Uterus (tissue), 3 donors: ENCODE measurements at regions not wholly inside any gene's neighbourhood (a gene's known extent, or its start where the extent isn't known, plus 50 kb on each side); places are given as distances from the start of the nearest gene placed in this dataset.

Source experiments
- DNase-seq, 2 donors: peaks; one replicate each; pipeline ENCODE4 v3.0.0-alpha.2; 2019 to 2020
- H3K27ac ChIP-seq, 2 donors: fragments of 200-600 bp; sonication (generic); 1 replicate in 1 of 2; 2 replicates in 1 of 2; pipeline ENCODE4 v1.5.1; 2016 to 2018
- H3K27me3 ChIP-seq, 2 donors: fragments of 200-600 bp; sonication (generic); one replicate each; pipeline ENCODE4 v1.5.1; 2018 to 2019; ENCODE audit warnings: control low read depth in 1 of 2
- H3K36me3 ChIP-seq, 2 donors: fragments of 200-600 bp; sonication (generic); one replicate each; pipeline ENCODE4 v1.5.1; 2019; ENCODE audit warnings: control low read depth in 1 of 2
- H3K4me1 ChIP-seq, 2 donors: fragments of 200-600 bp; sonication (generic); one replicate each; pipeline ENCODE4 v1.5.1; 2018 to 2019; ENCODE audit warnings: control low read depth in 1 of 2
- H3K4me3 ChIP-seq, 2 donors: fragments of 200-600 bp; sonication (generic); 1 replicate in 1 of 2; 2 replicates in 1 of 2; pipeline ENCODE4 v1.5.1; 2018 to 2019; ENCODE audit warnings: mild to moderate bottlenecking in 1 of 2
- H3K9me3 ChIP-seq, 2 donors: fragments of 200-600 bp; sonication (generic); one replicate each; pipeline ENCODE4 v1.5.1; 2019; ENCODE audit warnings: control low read depth in 1 of 2
- POLR2A ChIP-seq, 2 donors: fragments of 450-650 bp; IDR thresholded peaks; one replicate each; pipeline ENCODE4 v1.6.1; 2016; ENCODE audit warnings: antibody characterized with exemption in 2 of 2, mild to moderate bottlenecking in 1 of 2, moderate library complexity in 1 of 2
- intact Hi-C: fragments of 100-400 bp; cut with DNase I; formaldehyde crosslinking; loops from one replicate; pipeline ENCODE4 v1.15.1; 2023; ENCODE audit warnings: low total_unique reads
- TF ChIP-seq, protein P1 (sequence below), 4 experiments: fragments of 200-600 bp in 2 of 4; fragments of 450-650 bp in 2 of 4; sonication (generic) in 2 of 4; IDR thresholded peaks; one replicate each; pipeline ENCODE4 v1.5.1; 2016 to 2019; ENCODE audit warnings: antibody characterized with exemption in 4 of 4, mild to moderate bottlenecking in 2 of 4, moderate library complexity in 1 of 4
- donor health status: DM: yes; HTN: yes; CAD: no.

DNA sequence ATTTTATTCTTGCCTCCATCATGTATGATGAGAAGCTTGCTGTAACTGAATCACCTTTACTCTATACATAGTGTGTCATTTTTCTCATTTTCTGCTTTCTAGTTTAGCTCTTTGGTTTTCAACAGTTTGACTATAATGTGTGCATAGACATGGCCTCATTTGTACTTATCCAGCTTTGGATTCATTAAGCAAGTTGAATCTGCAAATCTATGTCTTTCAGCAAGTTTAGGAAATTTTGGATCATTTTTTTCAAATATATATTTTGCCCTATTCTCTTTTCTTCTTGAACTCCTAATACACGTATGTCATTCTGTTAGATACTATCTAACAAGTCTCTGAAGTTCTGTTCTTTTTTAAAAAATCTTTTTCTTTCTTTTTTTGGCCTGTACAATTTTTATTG lies 57.8 kb downstream of the PRLHR start:
- no peaks in the 10 kb centered on the region for H3K27me3 ChIP-seq
- no peak for DNase-seq
- H3K27ac ChIP-seq = no peak overlapping the region
- H3K36me3 ChIP-seq = no peaks in the 10 kb centered on the region
- TF ChIP-seq, protein P1, sequence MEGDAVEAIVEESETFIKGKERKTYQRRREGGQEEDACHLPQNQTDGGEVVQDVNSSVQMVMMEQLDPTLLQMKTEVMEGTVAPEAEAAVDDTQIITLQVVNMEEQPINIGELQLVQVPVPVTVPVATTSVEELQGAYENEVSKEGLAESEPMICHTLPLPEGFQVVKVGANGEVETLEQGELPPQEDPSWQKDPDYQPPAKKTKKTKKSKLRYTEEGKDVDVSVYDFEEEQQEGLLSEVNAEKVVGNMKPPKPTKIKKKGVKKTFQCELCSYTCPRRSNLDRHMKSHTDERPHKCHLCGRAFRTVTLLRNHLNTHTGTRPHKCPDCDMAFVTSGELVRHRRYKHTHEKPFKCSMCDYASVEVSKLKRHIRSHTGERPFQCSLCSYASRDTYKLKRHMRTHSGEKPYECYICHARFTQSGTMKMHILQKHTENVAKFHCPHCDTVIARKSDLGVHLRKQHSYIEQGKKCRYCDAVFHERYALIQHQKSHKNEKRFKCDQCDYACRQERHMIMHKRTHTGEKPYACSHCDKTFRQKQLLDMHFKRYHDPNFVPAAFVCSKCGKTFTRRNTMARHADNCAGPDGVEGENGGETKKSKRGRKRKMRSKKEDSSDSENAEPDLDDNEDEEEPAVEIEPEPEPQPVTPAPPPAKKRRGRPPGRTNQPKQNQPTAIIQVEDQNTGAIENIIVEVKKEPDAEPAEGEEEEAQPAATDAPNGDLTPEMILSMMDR (IDR thresholded peaks at IDR 0.05) = no peak
- no peak for TF ChIP-seq POLR2A (IDR thresholded peaks at IDR 0.05)
- H3K9me3 ChIP-seq = no peaks in the 10 kb centered on the region
- no peaks in the 10 kb centered on the region for H3K4me1 ChIP-seq
- H3K4me3 ChIP-seq = no peak overlapping the region
- intact Hi-C loops = no loop called here

DNA sequence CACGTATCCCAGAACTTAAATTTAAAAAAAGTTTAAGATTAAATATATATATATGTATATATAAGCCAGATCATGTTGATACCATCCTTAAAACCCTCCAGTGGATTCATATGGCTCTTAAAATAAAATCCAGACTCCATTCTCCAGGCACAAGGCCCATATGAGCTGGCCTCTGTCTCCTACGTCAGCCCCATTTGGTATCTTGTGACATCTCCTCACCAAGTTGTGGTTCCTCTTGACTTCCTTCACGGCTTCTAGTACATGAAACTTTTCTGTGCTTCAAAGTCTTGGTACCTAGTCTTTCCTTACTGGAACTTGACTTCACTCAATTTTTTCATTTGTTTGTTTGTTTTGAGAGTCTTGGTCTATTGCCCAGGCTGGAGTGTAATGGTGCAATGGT lies 61.3 kb downstream of the PRLHR start:
- Histone ChIP-seq H3K36me3 (no peaks in the 10 kb centered on the region), H3K4me1 (no peaks in the 10 kb centered on the region), H3K9me3 (no peaks in the 10 kb centered on the region), H3K27ac (no peak overlapping the region), H3K4me3 (no peak overlapping the region), H3K27me3 (no peaks in the 10 kb centered on the region)
- DNase-seq = no peak
- no peak for TF ChIP-seq POLR2A (IDR thresholded peaks at IDR 0.05)
- TF ChIP-seq, protein P1 (IDR thresholded peaks at IDR 0.05) = no peak
- intact Hi-C loops = no loop called here

DNA sequence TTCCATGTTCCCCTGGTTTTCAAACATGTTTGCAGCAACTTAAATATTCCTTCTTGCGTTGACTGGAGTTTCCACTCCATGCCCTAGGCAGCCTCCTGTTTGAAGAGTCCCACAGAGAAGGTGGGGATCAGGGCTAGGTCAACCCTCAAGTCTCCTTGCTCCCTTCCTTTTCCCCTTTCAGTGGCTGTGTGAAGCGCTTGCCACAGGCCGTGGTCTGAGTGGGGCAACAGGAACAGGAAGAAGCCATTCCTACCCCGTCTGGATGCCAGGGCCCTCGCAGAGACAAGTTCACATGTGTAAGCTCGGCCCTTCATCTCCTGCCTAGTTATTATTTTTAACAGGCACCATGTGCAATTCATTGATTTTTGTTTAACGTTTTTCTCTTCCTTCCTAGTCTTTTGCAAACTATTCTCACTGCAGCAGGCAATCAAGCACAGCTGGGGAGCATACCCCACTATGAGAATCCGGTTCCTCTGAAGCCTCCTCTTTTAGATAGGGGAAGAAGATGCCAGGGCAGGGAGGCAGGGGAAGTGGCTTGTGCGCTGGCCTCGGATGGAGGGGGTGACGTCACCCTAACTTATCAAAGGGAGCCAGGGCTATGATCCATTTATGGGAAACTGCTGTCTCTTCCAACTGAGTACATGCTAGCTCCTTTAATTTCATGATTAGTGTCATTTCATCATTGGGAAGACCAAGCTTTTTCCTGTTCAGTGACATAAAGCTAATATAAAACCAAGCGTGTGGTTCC lies 64.2 kb downstream of the PRLHR start:
- Histone ChIP-seq H3K4me3 (no peak overlapping the region), H3K27ac (no peak overlapping the region), H3K27me3 (no peaks in the 10 kb centered on the region), H3K4me1 (no peaks in the 10 kb centered on the region), H3K9me3 (no peaks in the 10 kb centered on the region), H3K36me3 (no peaks in the 10 kb centered on the region)
- intact Hi-C loops = no loop called here
- TF ChIP-seq POLR2A (IDR thresholded peaks at IDR 0.05) = no peak
- TF ChIP-seq, protein P1 (IDR thresholded peaks at IDR 0.05) = no peak
- peak; percentile 21 for DNase-seq

DNA sequence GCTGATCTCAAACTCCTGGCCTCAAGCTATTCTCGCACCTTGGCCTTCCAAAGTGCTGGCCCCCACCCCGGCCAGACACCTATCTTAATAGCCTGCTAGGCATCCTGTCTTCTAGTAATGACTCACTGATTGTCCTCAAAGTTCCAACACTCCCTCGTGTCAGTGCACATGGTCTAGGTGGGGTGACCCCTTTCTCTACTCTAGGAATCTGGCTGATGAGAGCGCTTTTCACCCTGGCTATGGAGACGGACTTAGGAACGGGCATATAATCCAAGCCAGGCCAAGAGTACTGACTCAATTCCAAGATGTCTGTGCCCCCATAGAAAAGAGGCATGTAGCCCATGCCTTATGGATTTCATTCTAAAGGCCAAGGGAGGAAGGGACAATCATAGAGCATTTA lies 67.0 kb downstream of the PRLHR start:
- H3K4me3 ChIP-seq = no peak overlapping the region
- DNase-seq = no peak
- H3K27ac ChIP-seq = no peak overlapping the region
- no peak for TF ChIP-seq POLR2A (IDR thresholded peaks at IDR 0.05)
- TF ChIP-seq, protein P1 (IDR thresholded peaks at IDR 0.05) = no peak
- H3K27me3 ChIP-seq = no peaks in the 10 kb centered on the region
- intact Hi-C loops = no loop called here
- no peaks in the 10 kb centered on the region for H3K4me1 ChIP-seq
- H3K9me3 ChIP-seq = no peaks in the 10 kb centered on the region
- H3K36me3 ChIP-seq = no peaks in the 10 kb centered on the region

DNA sequence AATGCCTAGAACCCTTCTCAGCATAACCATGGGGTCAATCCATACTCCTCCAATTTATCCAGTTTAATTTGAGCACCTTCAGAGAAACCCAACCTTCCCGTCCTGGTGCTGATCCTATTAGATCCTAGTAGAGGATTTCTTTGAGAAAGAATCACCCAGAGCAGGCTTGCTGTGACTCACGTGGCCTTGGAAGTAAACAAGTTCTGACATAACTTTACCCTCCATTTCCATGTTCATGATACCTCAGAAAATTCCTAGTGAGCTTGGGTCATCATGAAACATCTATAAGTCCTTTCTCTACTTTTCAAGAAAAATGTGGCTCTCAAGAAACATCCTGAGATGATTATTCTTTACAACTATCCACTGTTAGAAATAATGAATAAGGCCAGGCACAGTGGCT lies 71.7 kb downstream of the PRLHR start:
- TF ChIP-seq POLR2A (IDR thresholded peaks at IDR 0.05) = no peak
- TF ChIP-seq, protein P1 (IDR thresholded peaks at IDR 0.05) = no peak
- Histone ChIP-seq H3K36me3 (no peaks in the 10 kb centered on the region), H3K4me3 (no peak overlapping the region), H3K27ac (no peak overlapping the region), H3K27me3 (no peaks in the 10 kb centered on the region), H3K4me1 (no peaks in the 10 kb centered on the region), H3K9me3 (no peaks in the 10 kb centered on the region)
- DNase-seq = no peak
- intact Hi-C loops = no loop called here
